CD4-positive, alpha-beta T cell (primary cell): ENCODE measurements at regions not wholly inside any gene's neighbourhood (a gene's known extent, or its start where the extent isn't known, plus 50 kb on each side); places are given as distances from the start of the nearest gene placed in this dataset.
A peak's percentile ranks its signal among the peaks of the same experiment; 100 is the strongest.

Experiments
- ATAC-seq: fragments of 200-7000 bp; cut with Tn5 transposase; one replicate; pipeline ENCODE4 v1.10.0; 2022; ENCODE audit warnings: mild to moderate bottlenecking; ENCODE audit not compliant: poor library complexity
- CTCF ChIA-PET: fragments of 350-600 bp; sonication (Branson Sonifier 250); formaldehyde crosslinking; loops from one replicate; lab custom pipeline; 2021; ENCODE audit warnings: antibody characterized with exemption, inconsistent platforms; lab: Charles Lee
- POLR2A ChIA-PET: fragments of 350-600 bp; sonication (Branson Sonifier 250); formaldehyde crosslinking; loops from one replicate; lab custom pipeline; 2021; ENCODE audit warnings: antibody characterized with exemption, inconsistent platforms; lab: Charles Lee
- DNase-seq, 14 experiments: peaks; one replicate each; pipeline ENCODE4 v3.0.0-alpha.2; 2013 to 2020; ENCODE audit warnings: mixed read lengths in 2 of 14
- H3K27ac ChIP-seq, 2 donors: one replicate each; pipeline versions ENCODE4 v1.5.1 to v1.7.0; 2013; ENCODE audit warnings: low read length in 2 of 2, low read depth in 1 of 2, mild to moderate bottlenecking in 1 of 2
- H3K27me3 ChIP-seq, 2 experiments: 1 replicate in 1 of 2; 2 replicates in 1 of 2; pipeline versions ENCODE4 v1.6.1 to v1.7.0; 2013; ENCODE audit warnings: low read length in 2 of 2, control low read depth in 1 of 2, mild to moderate bottlenecking in 1 of 2, moderate library complexity in 1 of 2; ENCODE audit not compliant: insufficient read depth in 2 of 2, control insufficient read depth in 1 of 2
- H3K36me3 ChIP-seq: one replicate; pipeline ENCODE4 v1.6.1; 2013; ENCODE audit warnings: low read length, control low read depth; ENCODE audit not compliant: insufficient read depth
- H3K4me1 ChIP-seq: one replicate; pipeline ENCODE4 v1.6.1; 2013; ENCODE audit warnings: low read length, control low read depth; ENCODE audit not compliant: insufficient read depth
- H3K4me3 ChIP-seq: one replicate; pipeline ENCODE4 v1.5.1; 2013; ENCODE audit warnings: mild to moderate bottlenecking, low read length, moderate library complexity
- H3K9me3 ChIP-seq, 2 experiments: 1 replicate in 1 of 2; 2 replicates in 1 of 2; pipeline versions ENCODE4 v1.6.1 to v1.7.0; 2013; ENCODE audit warnings: low read length in 2 of 2, mild to moderate bottlenecking in 2 of 2, control low read depth in 1 of 2, moderate library complexity in 1 of 2; ENCODE audit not compliant: control insufficient read depth in 1 of 2, insufficient read depth in 1 of 2
- H3K27ac Mint-ChIP-seq: one replicate; pipeline ENCODE4 v1.8.0; 2020; ENCODE audit warnings: mixed read lengths
- H3K27me3 Mint-ChIP-seq: one replicate; pipeline ENCODE4 v1.8.0; 2021; ENCODE audit warnings: mixed read lengths
- H3K36me3 Mint-ChIP-seq: one replicate; pipeline ENCODE4 v1.8.0; 2021; ENCODE audit warnings: low read depth, mixed read lengths
- H3K4me1 Mint-ChIP-seq: one replicate; pipeline ENCODE4 v1.8.0; 2021; ENCODE audit warnings: low read depth, mixed read lengths
- H3K4me3 Mint-ChIP-seq: one replicate; pipeline ENCODE4 v1.8.0; 2020; ENCODE audit warnings: mild to moderate bottlenecking, mixed read lengths
- H3K9me3 Mint-ChIP-seq: one replicate; pipeline ENCODE4 v1.8.0; 2020; ENCODE audit warnings: mixed read lengths
- CTCF ChIP-seq: fragments of 200-600 bp; IDR thresholded peaks from one replicate; pipeline ENCODE4 v1.8.0; 2022; ENCODE audit warnings: antibody characterized with exemption, mild to moderate bottlenecking
- intact Hi-C, 2 experiments: fragments of 100-400 bp; cut with DNase I in 1 of 2; cut with micrococcal nuclease in 1 of 2; formaldehyde crosslinking; loops; one replicate each; pipeline versions ENCODE4 v1.15.1 to v1.9.0; 2023 to 2025; cut with DNase I, micrococcal nuclease

- H3K9me3 Mint-ChIP-seq, result no peaks in the 10 kb centered on the region
- H3K4me3 Mint-ChIP-seq, result no peak overlapping the region
- H3K4me1 Mint-ChIP-seq, result peaks cover 97% of the 10 kb centered on the region
- ChIA-PET POLR2A (interaction anchor here (1.0 kb wide), 1 partner anchor 16 kb away, joined by 3 read pairs; no protein-coding TSS in a partner anchor), CTCF (no interaction called here)
- H3K36me3 Mint-ChIP-seq, result peaks cover 21% of the 10 kb centered on the region
- peaks cover 54% of the 10 kb centered on the region for H3K4me1 ChIP-seq
- H3K27me3 ChIP-seq, result no peaks in the 10 kb centered on the region
- no peak for TF ChIP-seq CTCF
- H3K27ac ChIP-seq, result no peak overlapping the region
- no peaks in the 10 kb centered on the region for H3K27me3 Mint-ChIP-seq
- peak overlapping the region; percentile 70 for H3K27ac Mint-ChIP-seq
- H3K36me3 ChIP-seq, result peaks cover 5% of the 10 kb centered on the region
- intact Hi-C loops, result no loop called here
- DNase-seq (no peak), ATAC-seq (no peak)
- H3K9me3 ChIP-seq, result no peaks in the 10 kb centered on the region
- no peak overlapping the region for H3K4me3 ChIP-seq
Observed at GRCh38 chr13:99061411-99061810, 83.5 kb upstream of the DOCK9 start.

- no peak for ATAC-seq
- no peak for TF ChIP-seq CTCF
- Mint-ChIP-seq H3K27ac (no peak overlapping the region), H3K4me3 (peak overlapping the region; percentile 43), H3K27me3 (no peaks in the 10 kb centered on the region), H3K36me3 (peaks cover 21% of the 10 kb centered on the region), H3K9me3 (no peaks in the 10 kb centered on the region), H3K4me1 (peaks cover 97% of the 10 kb centered on the region)
- no peaks in the 10 kb centered on the region for H3K27me3 ChIP-seq
- H3K4me1 ChIP-seq, result peaks cover 58% of the 10 kb centered on the region
- intact Hi-C loops, result no loop called here
- POLR2A ChIA-PET, result no interaction called here
- no peak overlapping the region for H3K27ac ChIP-seq
- CTCF ChIA-PET, result no interaction called here
- no peaks in the 10 kb centered on the region for H3K9me3 ChIP-seq
- DNase-seq, result no peak
- no peak overlapping the region for H3K4me3 ChIP-seq
- H3K36me3 ChIP-seq, result peaks cover 5% of the 10 kb centered on the region
Observed at GRCh38 chr13:99062593-99062992, 84.7 kb upstream of the DOCK9 start.

GRCh38 chr13:99063178-99063577, 85.3 kb upstream of the DOCK9 start:
- no peak overlapping the region for H3K27ac Mint-ChIP-seq
- no peaks in the 10 kb centered on the region for H3K9me3 Mint-ChIP-seq
- H3K36me3 Mint-ChIP-seq, result peaks cover 21% of the 10 kb centered on the region
- TF ChIP-seq CTCF, result no peak
- H3K27me3 Mint-ChIP-seq, result no peaks in the 10 kb centered on the region
- H3K36me3 ChIP-seq, result peaks cover 5% of the 10 kb centered on the region
- ChIA-PET CTCF (no interaction called here), POLR2A (no interaction called here)
- H3K4me3 Mint-ChIP-seq, result peak overlapping the region; percentile 6
- H3K4me3 ChIP-seq, result no peak overlapping the region
- H3K9me3 ChIP-seq, result no peaks in the 10 kb centered on the region
- DNase-seq (no peak), ATAC-seq (no peak)
- peaks cover 61% of the 10 kb centered on the region for H3K4me1 ChIP-seq
- no peaks in the 10 kb centered on the region for H3K27me3 ChIP-seq
- peaks cover 97% of the 10 kb centered on the region for H3K4me1 Mint-ChIP-seq
- H3K27ac ChIP-seq, result no peak overlapping the region
- intact Hi-C loops, result no loop called here
